Activated CD8-positive, alpha-beta T cell treated with anti-CD3 and anti-CD28 coated beads for 36 hours (primary cell): ENCODE measurements at regions not wholly inside any gene's neighbourhood (a gene's known extent, or its start where the extent isn't known, plus 50 kb on each side); places are given as distances from the start of the nearest gene placed in this dataset.

Experiments
- ATAC-seq: fragments of 200-7000 bp; cut with Tn5 transposase; one replicate; pipeline ENCODE4 v1.10.0; 2021; ENCODE audit warnings: mild to moderate bottlenecking, moderate library complexity
- CTCF ChIA-PET: fragments of 350-600 bp; sonication (Branson Sonifier 250); formaldehyde crosslinking; loops from one replicate; lab custom pipeline; 2021; ENCODE audit warnings: antibody characterized with exemption; lab: Charles Lee
- POLR2A ChIA-PET: fragments of 350-600 bp; sonication (Branson Sonifier 250); formaldehyde crosslinking; loops from one replicate; lab custom pipeline; 2021; ENCODE audit warnings: antibody characterized with exemption; lab: Charles Lee
- DNase-seq: peaks from one replicate; pipeline ENCODE4 v3.0.0-alpha.2; 2020
- H3K27ac Mint-ChIP-seq: one replicate; pipeline ENCODE4 v1.8.0; 2021; ENCODE audit warnings: mild to moderate bottlenecking, mixed read lengths
- H3K27me3 Mint-ChIP-seq: one replicate; pipeline ENCODE4 v1.8.0; 2021; ENCODE audit warnings: mixed read lengths
- H3K36me3 Mint-ChIP-seq: one replicate; pipeline ENCODE4 v1.8.0; 2021; ENCODE audit warnings: low read depth, mixed read lengths
- H3K4me1 Mint-ChIP-seq: one replicate; pipeline ENCODE4 v1.8.0; 2021; ENCODE audit warnings: low read depth, mixed read lengths
- H3K4me3 Mint-ChIP-seq: one replicate; pipeline ENCODE4 v1.8.0; 2021; ENCODE audit warnings: mild to moderate bottlenecking, moderate library complexity, mixed read lengths
- H3K9me3 Mint-ChIP-seq: one replicate; pipeline ENCODE4 v1.8.0; 2021; ENCODE audit warnings: mixed read lengths
- CTCF ChIP-seq: fragments of 200-600 bp; IDR thresholded peaks from one replicate; pipeline ENCODE4 v1.8.0; 2022; ENCODE audit warnings: antibody characterized with exemption, mild to moderate bottlenecking
- intact Hi-C: fragments of 100-400 bp; cut with micrococcal nuclease; formaldehyde crosslinking; loops from one replicate; pipeline ENCODE4 v1.10.0; 2022

- no peak for TF ChIP-seq CTCF
- POLR2A ChIA-PET = no interaction called here
- intact Hi-C loops = no loop called here
- DNase-seq (no peak), ATAC-seq (no peak)
- Mint-ChIP-seq H3K4me1 (no peaks in the 10 kb centered on the region), H3K9me3 (no peaks in the 10 kb centered on the region), H3K4me3 (no peak overlapping the region), H3K36me3 (no peaks in the 10 kb centered on the region), H3K27me3 (no peaks in the 10 kb centered on the region), H3K27ac (no peak overlapping the region)
- CTCF ChIA-PET = no interaction called here
Measured at GRCh38 chr18:39326772-39327171, 1761.2 kb upstream of the CELF4 start.

- TF ChIP-seq CTCF = no peak
- ATAC-seq (no peak), DNase-seq (no peak)
- intact Hi-C loops = no loop called here
- Mint-ChIP-seq H3K4me3 (no peak overlapping the region), H3K9me3 (no peaks in the 10 kb centered on the region), H3K27ac (no peak overlapping the region), H3K4me1 (no peaks in the 10 kb centered on the region), H3K36me3 (no peaks in the 10 kb centered on the region), H3K27me3 (no peaks in the 10 kb centered on the region)
- CTCF ChIA-PET = no interaction called here
- POLR2A ChIA-PET = no interaction called here
Measured at GRCh38 chr18:39325973-39326372, 1760.4 kb upstream of the CELF4 start.

- POLR2A ChIA-PET = no interaction called here
Measured at GRCh38 chr18:39319141-39319540, 1753.5 kb upstream of the CELF4 start.

GRCh38 chr18:39318462-39318861, 1752.9 kb upstream of the CELF4 start:
- DNase-seq (no peak), ATAC-seq (no peak)
- ChIA-PET CTCF (no interaction called here), POLR2A (no interaction called here)
- no peak overlapping the region for H3K27ac Mint-ChIP-seq
- intact Hi-C loops = no loop called here
- H3K36me3 Mint-ChIP-seq = no peaks in the 10 kb centered on the region
- H3K4me3 Mint-ChIP-seq = no peak overlapping the region
- no peaks in the 10 kb centered on the region for H3K27me3 Mint-ChIP-seq
- no peaks in the 10 kb centered on the region for H3K4me1 Mint-ChIP-seq
- H3K9me3 Mint-ChIP-seq = no peaks in the 10 kb centered on the region
- no peak for TF ChIP-seq CTCF

More at GRCh38 chr18:39319141-39319540, 1753.5 kb upstream of the CELF4 start:
- Mint-ChIP-seq H3K36me3 (no peaks in the 10 kb centered on the region), H3K27me3 (no peaks in the 10 kb centered on the region), H3K9me3 (no peaks in the 10 kb centered on the region), H3K27ac (no peak overlapping the region), H3K4me3 (no peak overlapping the region), H3K4me1 (no peaks in the 10 kb centered on the region)
- no peak for TF ChIP-seq CTCF
- DNase-seq (no peak), ATAC-seq (no peak)
- intact Hi-C loops = no loop called here
- CTCF ChIA-PET = no interaction called here

- no peak for ATAC-seq
- Mint-ChIP-seq H3K27ac (no peak overlapping the region), H3K27me3 (no peaks in the 10 kb centered on the region), H3K4me3 (no peak overlapping the region), H3K9me3 (no peaks in the 10 kb centered on the region), H3K36me3 (no peaks in the 10 kb centered on the region), H3K4me1 (no peaks in the 10 kb centered on the region)
- intact Hi-C loops = no loop called here
- ChIA-PET CTCF (no interaction called here), POLR2A (no interaction called here)
- no peak for DNase-seq
- TF ChIP-seq CTCF = no peak
Measured at GRCh38 chr18:39318008-39318407, 1752.4 kb upstream of the CELF4 start.
